PC-9 (cell line): ENCODE measurements at regions not wholly inside any gene's neighbourhood (a gene's known extent, or its start where the extent isn't known, plus 50 kb on each side); places are given as distances from the start of the nearest gene placed in this dataset.

ENCODE experiments used
- EZH2 ChIP-seq: fragments of 200-600 bp; sonication (generic); IDR thresholded peaks from 2 replicates; pipeline ENCODE4 v1.8.0; 2017; ENCODE audit warnings: antibody characterized with exemption, low read depth
- TF ChIP-seq, protein P1 (sequence below): fragments of 200-600 bp; sonication (generic); conservative IDR thresholded peaks from 2 replicates; pipeline ENCODE4 v1.6.1; 2017; ENCODE audit warnings: mixed run types, antibody characterized with exemption, mild to moderate bottlenecking, moderate library complexity

DNA sequence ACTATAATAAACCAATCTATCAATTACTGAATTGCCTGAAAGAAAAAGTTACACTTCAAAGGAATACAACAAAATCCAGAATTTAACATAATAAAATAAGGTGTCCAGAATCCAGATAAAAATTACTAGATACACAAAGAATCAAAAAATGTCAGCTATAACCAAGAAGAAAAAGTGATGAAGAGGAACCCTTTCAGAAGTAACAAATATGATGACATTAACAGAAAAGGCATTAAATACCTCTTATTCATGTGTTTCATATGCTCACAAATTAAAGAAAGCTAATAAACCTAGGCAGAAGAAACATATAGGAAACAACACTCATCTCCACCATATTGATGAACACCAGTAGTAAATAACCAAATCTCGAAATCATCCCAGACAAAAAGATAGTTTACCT is 722.8 kb downstream of the ADCYAP1 start:
- TF ChIP-seq, protein P1, sequence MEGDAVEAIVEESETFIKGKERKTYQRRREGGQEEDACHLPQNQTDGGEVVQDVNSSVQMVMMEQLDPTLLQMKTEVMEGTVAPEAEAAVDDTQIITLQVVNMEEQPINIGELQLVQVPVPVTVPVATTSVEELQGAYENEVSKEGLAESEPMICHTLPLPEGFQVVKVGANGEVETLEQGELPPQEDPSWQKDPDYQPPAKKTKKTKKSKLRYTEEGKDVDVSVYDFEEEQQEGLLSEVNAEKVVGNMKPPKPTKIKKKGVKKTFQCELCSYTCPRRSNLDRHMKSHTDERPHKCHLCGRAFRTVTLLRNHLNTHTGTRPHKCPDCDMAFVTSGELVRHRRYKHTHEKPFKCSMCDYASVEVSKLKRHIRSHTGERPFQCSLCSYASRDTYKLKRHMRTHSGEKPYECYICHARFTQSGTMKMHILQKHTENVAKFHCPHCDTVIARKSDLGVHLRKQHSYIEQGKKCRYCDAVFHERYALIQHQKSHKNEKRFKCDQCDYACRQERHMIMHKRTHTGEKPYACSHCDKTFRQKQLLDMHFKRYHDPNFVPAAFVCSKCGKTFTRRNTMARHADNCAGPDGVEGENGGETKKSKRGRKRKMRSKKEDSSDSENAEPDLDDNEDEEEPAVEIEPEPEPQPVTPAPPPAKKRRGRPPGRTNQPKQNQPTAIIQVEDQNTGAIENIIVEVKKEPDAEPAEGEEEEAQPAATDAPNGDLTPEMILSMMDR = no peak
- no peak for TF ChIP-seq EZH2
